Mucosa of gallbladder (tissue), 1 donor: ENCODE measurements at regions not wholly inside any gene's neighbourhood (a gene's known extent, or its start where the extent isn't known, plus 50 kb on each side); places are given as distances from the start of the nearest gene placed in this dataset.
"Not testable (repeated sequence)": the region's sequence is repeated elsewhere in the genome, so short reads cannot be mapped to it uniquely, and the experiment has no call there.

Experiments used
- DNase-seq: peaks from one replicate; pipeline ENCODE4 v3.0.0-alpha.2; 2020; ENCODE audit warnings: low spot score
- donor health status: DM: no; HTN: no; CAD: no.

- no peak for DNase-seq
Observed at GRCh38 chr18:961644-962355, 57.1 kb downstream of the ADCYAP1 start.

- no peak for DNase-seq
Observed at GRCh38 chr18:963276-963675, 58.6 kb downstream of the ADCYAP1 start.

GRCh38 chr18:965921-966758 lies 61.5 kb downstream of the ADCYAP1 start:
- DNase-seq = no peak

- DNase-seq = no peak
Observed at GRCh38 chr18:966759-967576, 62.3 kb downstream of the ADCYAP1 start.

GRCh38 chr18:968910-969309 lies 64.2 kb downstream of the ADCYAP1 start:
- not testable (repeated sequence) for DNase-seq

GRCh38 chr18:969311-969710 lies 64.6 kb downstream of the ADCYAP1 start:
- not testable (repeated sequence) for DNase-seq

GRCh38 chr18:974606-975005 lies 69.9 kb downstream of the ADCYAP1 start:
- not testable (repeated sequence) for DNase-seq

GRCh38 chr18:976393-977128 lies 71.9 kb downstream of the ADCYAP1 start:
- DNase-seq = not testable (repeated sequence)

GRCh38 chr18:977327-977726 lies 72.7 kb downstream of the ADCYAP1 start:
- not testable (repeated sequence) for DNase-seq

- not testable (repeated sequence) for DNase-seq
Observed at GRCh38 chr18:977732-978131, 73.1 kb downstream of the ADCYAP1 start.

GRCh38 chr18:980586-980985 lies 75.9 kb downstream of the ADCYAP1 start:
- no peak for DNase-seq

GRCh38 chr18:984004-984403 lies 79.3 kb downstream of the ADCYAP1 start:
- no peak for DNase-seq

GRCh38 chr18:985212-985661 lies 80.6 kb downstream of the ADCYAP1 start:
- DNase-seq = no peak

GRCh38 chr18:986051-986450 lies 81.4 kb downstream of the ADCYAP1 start:
- DNase-seq = no peak

- no peak for DNase-seq
Observed at GRCh38 chr18:986552-986951, 81.9 kb downstream of the ADCYAP1 start.

- DNase-seq = no peak
Observed at GRCh38 chr18:987325-988186, 82.9 kb downstream of the ADCYAP1 start.

GRCh38 chr18:989425-989824 lies 84.8 kb downstream of the ADCYAP1 start:
- no peak for DNase-seq

- no peak for DNase-seq
Observed at GRCh38 chr18:990197-990596, 85.5 kb downstream of the ADCYAP1 start.

- DNase-seq = no peak
Observed at GRCh38 chr18:991441-991840, 86.8 kb downstream of the ADCYAP1 start.

GRCh38 chr18:993560-993959 lies 88.9 kb downstream of the ADCYAP1 start:
- no peak for DNase-seq
